Activated T-helper 1 cell treated with anti-CD3 and anti-CD28 coated beads, Interleukin-12 subunit alpha, Interleukin-12 subunit beta, Interleukin-2, Interleukin-4 antibody, amounts not matched to agents 30 ng/mL and 10 ng/mL and 1 ng/mL, durations not matched to agents 14 hours and 24 hours and 36 hours (primary cell): ENCODE measurements at regions not wholly inside any gene's neighbourhood (a gene's known extent, or its start where the extent isn't known, plus 50 kb on each side); places are given as distances from the start of the nearest gene placed in this dataset.
"Not testable (repeated sequence)": the region's sequence is repeated elsewhere in the genome, so short reads cannot be mapped to it uniquely, and the experiment has no call there.

ENCODE experiments used
- DNase-seq: peaks from one replicate; pipeline ENCODE4 v3.0.0; 2021; ENCODE audit warnings: low spot score
- H3K27ac Mint-ChIP-seq: one replicate; pipeline ENCODE4 v1.8.0; 2021; ENCODE audit warnings: mild to moderate bottlenecking, mixed read lengths
- H3K27me3 Mint-ChIP-seq: one replicate; pipeline ENCODE4 v1.8.0; 2022; ENCODE audit warnings: mild to moderate bottlenecking, moderate library complexity, mixed read lengths; ENCODE audit not compliant: insufficient read depth
- H3K36me3 Mint-ChIP-seq: one replicate; pipeline ENCODE4 v1.8.0; 2021; ENCODE audit warnings: low read depth, mixed read lengths
- H3K4me1 Mint-ChIP-seq: one replicate; pipeline ENCODE4 v1.8.0; 2021; ENCODE audit warnings: low read depth, mixed read lengths
- H3K4me3 Mint-ChIP-seq: one replicate; pipeline ENCODE4 v1.8.0; 2021; ENCODE audit warnings: mild to moderate bottlenecking, moderate library complexity, mixed read lengths
- H3K9me3 Mint-ChIP-seq: one replicate; pipeline ENCODE4 v1.8.0; 2021; ENCODE audit warnings: mixed read lengths
- intact Hi-C: fragments of 100-400 bp; cut with micrococcal nuclease; formaldehyde crosslinking; loops from one replicate; pipeline ENCODE4 v1.15.1; 2024

- no peaks in the 10 kb centered on the region for H3K4me1 Mint-ChIP-seq
- H3K27ac Mint-ChIP-seq: no peak overlapping the region
- H3K9me3 Mint-ChIP-seq: peaks cover 9% of the 10 kb centered on the region
- DNase-seq: no peak
- H3K36me3 Mint-ChIP-seq: no peaks in the 10 kb centered on the region
- no peak overlapping the region for H3K4me3 Mint-ChIP-seq
- no peaks in the 10 kb centered on the region for H3K27me3 Mint-ChIP-seq
- intact Hi-C loops: no loop called here
Observed at GRCh38 chr4:12005471-12005870, 576.8 kb upstream of the HS3ST1 start.

- intact Hi-C loops, H3K27me3 Mint-ChIP-seq, H3K27ac Mint-ChIP-seq, H3K36me3 Mint-ChIP-seq, H3K4me1 Mint-ChIP-seq, DNase-seq, H3K4me3 Mint-ChIP-seq: not testable (repeated sequence)
- H3K9me3 Mint-ChIP-seq: peaks cover 15% of the 10 kb centered on the region
Observed at GRCh38 chr4:11996581-11996980, 567.9 kb upstream of the HS3ST1 start.

GRCh38 chr4:11976726-11977263 is 548.1 kb upstream of the HS3ST1 start:
- Mint-ChIP-seq H3K27me3 (no peaks in the 10 kb centered on the region), H3K36me3 (no peaks in the 10 kb centered on the region), H3K9me3 (no peaks in the 10 kb centered on the region), H3K4me1 (no peaks in the 10 kb centered on the region), H3K4me3 (no peak overlapping the region), H3K27ac (no peak overlapping the region)
- DNase-seq: no peak
- intact Hi-C loops: no loop called here

- DNase-seq: no peak
- H3K4me1 Mint-ChIP-seq: no peaks in the 10 kb centered on the region
- no peak overlapping the region for H3K27ac Mint-ChIP-seq
- intact Hi-C loops: no loop called here
- no peaks in the 10 kb centered on the region for H3K9me3 Mint-ChIP-seq
- no peak overlapping the region for H3K4me3 Mint-ChIP-seq
- H3K36me3 Mint-ChIP-seq: no peaks in the 10 kb centered on the region
- H3K27me3 Mint-ChIP-seq: no peaks in the 10 kb centered on the region
Observed at GRCh38 chr4:11973270-11973669, 544.6 kb upstream of the HS3ST1 start.

- intact Hi-C loops: no loop called here
- Mint-ChIP-seq H3K4me3 (no peak overlapping the region), H3K4me1 (no peaks in the 10 kb centered on the region), H3K36me3 (no peaks in the 10 kb centered on the region), H3K27ac (no peak overlapping the region), H3K9me3 (no peaks in the 10 kb centered on the region), H3K27me3 (no peaks in the 10 kb centered on the region)
- no peak for DNase-seq
Observed at GRCh38 chr4:11970754-11971153, 542.1 kb upstream of the HS3ST1 start.

GRCh38 chr4:11966782-11967181 is 538.1 kb upstream of the HS3ST1 start:
- Mint-ChIP-seq H3K36me3 (no peaks in the 10 kb centered on the region), H3K4me3 (no peak overlapping the region), H3K27me3 (no peaks in the 10 kb centered on the region), H3K9me3 (peaks cover 5% of the 10 kb centered on the region), H3K27ac (no peak overlapping the region), H3K4me1 (no peaks in the 10 kb centered on the region)
- intact Hi-C loops: no loop called here
- DNase-seq: no peak

GRCh38 chr4:11954093-11954492 is 525.4 kb upstream of the HS3ST1 start:
- Mint-ChIP-seq H3K27me3 (no peaks in the 10 kb centered on the region), H3K4me1 (no peaks in the 10 kb centered on the region), H3K36me3 (no peaks in the 10 kb centered on the region), H3K4me3 (no peak overlapping the region), H3K27ac (no peak overlapping the region), H3K9me3 (no peaks in the 10 kb centered on the region)
- no peak for DNase-seq
- intact Hi-C loops: loop anchor here (10.0 kb wide), 1 partner anchor 529 kb away; the partner anchor contains the start of gene HS3ST1

- DNase-seq: no peak
- Mint-ChIP-seq H3K27me3 (no peaks in the 10 kb centered on the region), H3K36me3 (no peaks in the 10 kb centered on the region), H3K4me3 (no peak overlapping the region), H3K27ac (no peak overlapping the region), H3K4me1 (no peaks in the 10 kb centered on the region), H3K9me3 (no peaks in the 10 kb centered on the region)
- intact Hi-C loops: no loop called here
Observed at GRCh38 chr4:11949355-11949754, 520.7 kb upstream of the HS3ST1 start.

GRCh38 chr4:11947629-11948028 is 518.9 kb upstream of the HS3ST1 start:
- H3K27me3 Mint-ChIP-seq, H3K4me1 Mint-ChIP-seq, H3K9me3 Mint-ChIP-seq, H3K36me3 Mint-ChIP-seq, H3K4me3 Mint-ChIP-seq, intact Hi-C loops, DNase-seq, H3K27ac Mint-ChIP-seq: not testable (repeated sequence)

- H3K9me3 Mint-ChIP-seq: peaks cover 5% of the 10 kb centered on the region
- no peak for DNase-seq
- intact Hi-C loops: no loop called here
- H3K27me3 Mint-ChIP-seq: no peaks in the 10 kb centered on the region
- H3K4me1 Mint-ChIP-seq: no peaks in the 10 kb centered on the region
- no peak overlapping the region for H3K4me3 Mint-ChIP-seq
- H3K27ac Mint-ChIP-seq: no peak overlapping the region
- no peaks in the 10 kb centered on the region for H3K36me3 Mint-ChIP-seq
Observed at GRCh38 chr4:11937941-11938340, 509.2 kb upstream of the HS3ST1 start.

- Mint-ChIP-seq H3K9me3 (no peaks in the 10 kb centered on the region), H3K36me3 (no peaks in the 10 kb centered on the region), H3K27ac (no peak overlapping the region), H3K27me3 (no peaks in the 10 kb centered on the region), H3K4me1 (no peaks in the 10 kb centered on the region), H3K4me3 (no peak overlapping the region)
- intact Hi-C loops: no loop called here
- no peak for DNase-seq
Observed at GRCh38 chr4:11931266-11931820, 502.6 kb upstream of the HS3ST1 start.

GRCh38 chr4:11929080-11929479 is 500.4 kb upstream of the HS3ST1 start:
- Mint-ChIP-seq H3K4me3 (no peak overlapping the region), H3K9me3 (no peaks in the 10 kb centered on the region), H3K27me3 (no peaks in the 10 kb centered on the region), H3K4me1 (no peaks in the 10 kb centered on the region), H3K36me3 (no peaks in the 10 kb centered on the region), H3K27ac (no peak overlapping the region)
- DNase-seq: no peak
- intact Hi-C loops: no loop called here

GRCh38 chr4:11919316-11919715 is 490.6 kb upstream of the HS3ST1 start:
- DNase-seq: no peak
- Mint-ChIP-seq H3K27ac (no peak overlapping the region), H3K9me3 (peaks cover 15% of the 10 kb centered on the region), H3K36me3 (no peaks in the 10 kb centered on the region), H3K4me3 (no peak overlapping the region), H3K27me3 (no peaks in the 10 kb centered on the region), H3K4me1 (no peaks in the 10 kb centered on the region)
- intact Hi-C loops: no loop called here

- H3K4me1 Mint-ChIP-seq: no peaks in the 10 kb centered on the region
- H3K36me3 Mint-ChIP-seq: no peaks in the 10 kb centered on the region
- no peaks in the 10 kb centered on the region for H3K27me3 Mint-ChIP-seq
- no peak for DNase-seq
- intact Hi-C loops: no loop called here
- no peak overlapping the region for H3K27ac Mint-ChIP-seq
- peaks cover 6% of the 10 kb centered on the region for H3K9me3 Mint-ChIP-seq
- H3K4me3 Mint-ChIP-seq: no peak overlapping the region
Observed at GRCh38 chr4:11914406-11914805, 485.7 kb upstream of the HS3ST1 start.
